HG03196 (cell line): ENCODE measurements at regions not wholly inside any gene's neighbourhood (a gene's known extent, or its start where the extent isn't known, plus 50 kb on each side); places are given as distances from the start of the nearest gene placed in this dataset.

ENCODE experiments used
- ATAC-seq: cut with Tn5 transposase; IDR thresholded peaks from one replicate; pipeline ENCODE4 v1.9.1; 2021; ENCODE audit not compliant: unreplicated experiment

- ATAC-seq = peak; percentile 49
Measured at GRCh38 chr5:160905285-160905684, 53.3 kb upstream of the ATP10B start.

GRCh38 chr5:160904591-160904990, 52.6 kb upstream of the ATP10B start:
- ATAC-seq = no peak

- ATAC-seq = no peak
Measured at GRCh38 chr5:160903551-160903950, 51.5 kb upstream of the ATP10B start.

- ATAC-seq = no peak
Measured at GRCh38 chr5:160903076-160903475, 51.1 kb upstream of the ATP10B start.
